ENCODE measurements at regions not wholly inside any gene's neighbourhood (a gene's known extent, or its start where the extent isn't known, plus 50 kb on each side); places are given as distances from the start of the nearest gene placed in this dataset.
"Not testable (repeated sequence)": the region's sequence is repeated elsewhere in the genome, so short reads cannot be mapped to it uniquely, and the experiment has no call there.

DNA sequence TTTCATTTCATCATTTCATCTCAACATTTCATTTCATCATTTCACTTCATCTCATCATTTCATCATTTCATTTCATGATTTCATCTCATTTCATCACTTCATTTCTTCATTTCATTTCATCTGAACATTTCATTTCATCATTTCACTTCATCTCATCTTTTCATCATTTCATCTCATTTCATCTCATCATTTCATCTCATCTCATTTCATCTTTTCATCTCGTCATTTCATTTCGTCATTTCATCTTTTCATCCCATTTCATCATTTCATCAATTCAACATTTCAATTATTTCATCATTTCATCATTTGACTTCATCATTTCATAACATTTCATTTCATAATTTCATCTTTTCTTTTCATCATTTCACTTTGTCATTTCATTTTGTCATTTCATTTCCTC, 128.4 kb downstream of the ANKRD30BL start:
- ChIA-PET POLR2A (no interaction called here), CTCF (no interaction called here)
- no peak for DNase-seq (ENCODE audit: low read depth, low spot score)
- H3K4me3 ChIP-seq (ENCODE audit: low read depth, low read length) = no peak overlapping the region
- TF ChIP-seq, protein P1, sequence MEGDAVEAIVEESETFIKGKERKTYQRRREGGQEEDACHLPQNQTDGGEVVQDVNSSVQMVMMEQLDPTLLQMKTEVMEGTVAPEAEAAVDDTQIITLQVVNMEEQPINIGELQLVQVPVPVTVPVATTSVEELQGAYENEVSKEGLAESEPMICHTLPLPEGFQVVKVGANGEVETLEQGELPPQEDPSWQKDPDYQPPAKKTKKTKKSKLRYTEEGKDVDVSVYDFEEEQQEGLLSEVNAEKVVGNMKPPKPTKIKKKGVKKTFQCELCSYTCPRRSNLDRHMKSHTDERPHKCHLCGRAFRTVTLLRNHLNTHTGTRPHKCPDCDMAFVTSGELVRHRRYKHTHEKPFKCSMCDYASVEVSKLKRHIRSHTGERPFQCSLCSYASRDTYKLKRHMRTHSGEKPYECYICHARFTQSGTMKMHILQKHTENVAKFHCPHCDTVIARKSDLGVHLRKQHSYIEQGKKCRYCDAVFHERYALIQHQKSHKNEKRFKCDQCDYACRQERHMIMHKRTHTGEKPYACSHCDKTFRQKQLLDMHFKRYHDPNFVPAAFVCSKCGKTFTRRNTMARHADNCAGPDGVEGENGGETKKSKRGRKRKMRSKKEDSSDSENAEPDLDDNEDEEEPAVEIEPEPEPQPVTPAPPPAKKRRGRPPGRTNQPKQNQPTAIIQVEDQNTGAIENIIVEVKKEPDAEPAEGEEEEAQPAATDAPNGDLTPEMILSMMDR (IDR thresholded peaks at IDR 0.05; ENCODE audit: insufficient read depth, low read length, missing control alignments) = no peak

DNA sequence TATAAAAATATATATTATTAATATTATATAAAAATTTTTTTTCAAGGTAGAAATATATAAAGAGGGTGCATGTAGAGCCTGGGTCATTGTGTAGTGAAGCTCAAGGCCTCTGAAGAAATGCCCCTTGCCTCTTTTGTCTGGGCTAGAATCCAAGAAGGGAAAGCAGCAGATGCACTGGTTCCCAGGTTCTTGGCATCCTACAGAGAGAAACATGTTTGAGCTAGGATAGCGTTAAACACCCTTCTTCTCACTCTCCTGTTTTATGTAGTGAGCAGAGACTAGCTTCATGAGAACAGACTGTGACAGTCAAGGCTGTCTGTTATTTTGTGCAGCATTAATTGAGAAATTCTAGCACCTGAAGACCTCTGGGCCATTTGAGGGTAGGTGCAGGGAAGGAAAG, 149.7 kb downstream of the ANKRD30BL start:
- DNase-seq (ENCODE audit: low read depth, low spot score); POLR2A ChIA-PET; H3K4me3 ChIP-seq (ENCODE audit: low read depth, low read length); CTCF ChIA-PET: not testable (repeated sequence)

DNA sequence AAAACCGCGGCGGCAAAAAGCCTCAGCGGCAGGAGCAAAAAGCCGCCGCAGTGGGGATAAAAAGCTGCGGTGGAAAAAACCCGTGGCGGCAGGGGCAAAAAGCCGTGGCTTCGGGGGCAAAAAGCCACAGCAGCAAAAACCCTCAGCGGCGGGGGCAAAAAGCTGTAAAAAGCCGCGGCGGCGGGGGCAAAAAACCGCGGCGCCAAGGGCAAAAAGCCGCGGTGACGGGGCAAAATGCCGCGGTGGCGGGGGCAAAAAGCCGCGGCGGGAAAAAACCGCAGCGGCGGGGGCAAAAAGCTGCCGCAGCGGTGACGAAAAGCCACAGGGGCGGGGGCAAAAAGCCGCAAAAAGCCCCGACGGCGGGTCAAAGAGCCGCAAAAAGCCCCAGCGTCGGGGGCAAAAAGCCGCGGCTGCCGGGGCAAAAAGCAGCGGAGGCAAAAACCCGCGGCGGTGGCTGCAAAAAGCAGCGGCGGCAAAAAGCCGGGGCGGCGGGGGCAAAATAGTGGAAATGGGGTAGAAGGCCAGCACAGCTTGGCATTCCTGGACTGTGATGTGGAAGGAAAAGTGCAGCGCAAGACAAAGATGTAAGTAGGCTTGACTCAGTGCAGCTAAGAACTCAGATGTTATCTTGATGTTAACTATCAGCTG, 151.8 kb downstream of the ANKRD30BL start:
- POLR2A ChIA-PET = no interaction called here
- peak overlapping the region; percentile 23 for H3K4me3 ChIP-seq (ENCODE audit: low read depth, low read length)
- DNase-seq (ENCODE audit: low read depth, low spot score) = no peak

DNA sequence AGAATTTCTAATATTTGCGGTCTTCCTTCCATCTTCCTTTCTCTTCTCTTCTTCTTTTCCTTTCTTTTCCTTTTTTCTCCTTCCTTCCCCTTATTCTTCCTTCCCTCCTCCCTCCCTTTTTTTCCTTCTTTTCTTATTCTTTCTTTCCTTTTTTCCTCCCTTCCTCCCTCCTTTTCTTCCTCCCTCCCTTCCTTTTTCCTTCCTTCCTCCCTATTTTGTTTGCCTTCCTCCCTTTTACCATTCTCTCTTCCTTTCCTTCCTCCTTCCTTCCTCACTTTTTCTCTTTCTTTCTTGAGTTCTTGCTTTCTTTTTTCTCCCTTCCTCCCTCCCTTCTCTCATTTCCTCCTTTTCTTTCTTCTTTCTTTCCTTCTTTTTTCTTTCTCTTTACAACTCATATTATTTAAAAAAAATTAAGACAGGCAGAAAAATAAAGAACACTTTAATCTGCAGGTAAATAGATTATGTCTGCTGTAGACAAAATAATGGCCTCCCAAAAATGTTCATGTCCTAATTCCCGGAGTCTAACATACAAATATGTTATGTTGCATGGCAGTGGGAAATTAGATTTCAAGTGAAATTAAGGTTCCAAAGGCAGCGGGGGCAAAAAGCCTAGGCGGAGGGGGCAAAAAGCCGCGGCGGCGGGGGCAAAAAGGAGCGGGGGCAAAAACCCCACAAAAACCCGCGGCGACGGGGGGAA, 152.4 kb downstream of the ANKRD30BL start:
- POLR2A ChIA-PET = no interaction called here
- no peak for DNase-seq (ENCODE audit: low read depth, low spot score)
- no peak overlapping the region; the same call in 1 of the 2 replicates for H3K4me3 ChIP-seq (ENCODE audit: low read depth, low read length)
- TF ChIP-seq, protein P1 (IDR thresholded peaks at IDR 0.05; ENCODE audit: insufficient read depth, low read length, missing control alignments) = no peak
- CTCF ChIA-PET = no interaction called here

More for the DNA sequence above, 151.8 kb downstream of the ANKRD30BL start:
- TF ChIP-seq, protein P1 (IDR thresholded peaks at IDR 0.05; ENCODE audit: insufficient read depth, low read length, missing control alignments) = no peak
- CTCF ChIA-PET = no interaction called here

DNA sequence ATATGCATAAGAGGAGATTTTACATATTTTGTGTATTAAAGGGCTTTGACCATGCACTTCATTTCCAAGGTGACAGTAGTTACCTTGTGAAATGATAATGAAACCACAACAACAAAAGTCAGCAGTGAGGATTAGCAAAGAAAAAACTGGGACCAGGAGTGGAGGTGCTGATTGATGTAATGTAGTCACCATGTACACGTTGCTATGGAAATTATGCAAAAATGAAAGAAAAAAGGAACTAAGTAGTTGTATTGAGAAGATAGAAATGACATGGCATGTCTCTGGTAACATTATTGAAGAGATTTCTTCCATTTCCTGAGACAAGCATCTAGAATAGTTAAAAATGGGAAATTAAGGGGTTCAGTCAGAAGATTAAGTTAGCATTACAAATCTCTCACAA, 171.0 kb downstream of the ANKRD30BL start:
- H3K4me3 ChIP-seq (ENCODE audit: low read depth, low read length); DNase-seq (ENCODE audit: low read depth, low spot score); POLR2A ChIA-PET; CTCF ChIA-PET: not testable (repeated sequence)

DNA sequence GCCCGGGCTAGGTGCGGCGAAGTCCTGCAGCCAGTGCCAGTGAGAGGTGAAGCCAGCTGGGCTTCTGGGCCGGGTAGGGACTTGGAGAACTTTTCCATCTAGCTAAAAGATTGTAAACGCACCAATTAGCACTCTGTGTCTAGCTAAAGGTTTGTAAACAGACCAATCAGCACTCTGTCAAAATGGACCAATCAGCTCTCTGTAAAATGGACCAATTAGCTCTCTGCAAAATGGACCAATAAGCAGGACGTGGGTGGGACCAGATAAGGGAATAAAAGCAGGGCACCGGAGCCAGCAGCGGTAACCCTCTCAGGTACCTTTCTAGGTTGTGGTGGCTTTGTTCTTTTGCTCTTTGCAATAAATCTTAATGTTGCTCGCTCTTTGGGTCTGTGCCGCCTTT, 195.1 kb downstream of the ANKRD30BL start:
- POLR2A ChIA-PET = not testable (repeated sequence)

DNA sequence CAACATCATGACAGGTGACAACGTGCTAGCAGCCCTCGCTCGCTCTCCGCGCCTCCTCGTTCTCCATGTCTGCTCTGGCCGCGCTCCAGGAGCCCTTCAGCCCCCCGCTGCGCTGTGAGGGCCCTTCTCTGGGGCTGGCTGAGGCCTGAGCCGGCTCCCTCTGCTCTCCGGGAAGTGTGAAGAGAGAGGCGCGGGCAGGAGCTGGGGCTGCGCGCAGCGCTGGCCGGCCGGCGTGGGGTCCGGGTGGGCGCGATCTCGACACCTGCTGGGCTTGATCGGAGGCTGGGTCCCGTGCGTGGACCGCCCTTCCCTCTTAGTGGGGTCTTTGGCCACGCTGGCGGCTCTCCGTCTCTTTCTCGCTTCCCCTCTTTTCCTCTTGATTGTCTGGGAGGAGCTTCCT, 195.5 kb downstream of the ANKRD30BL start:
- no peak overlapping the region for H3K4me3 ChIP-seq (ENCODE audit: low read depth, low read length)
- CTCF ChIA-PET = no interaction called here
- TF ChIP-seq, protein P1 (IDR thresholded peaks at IDR 0.05; ENCODE audit: insufficient read depth, low read length, missing control alignments) = no peak
- POLR2A ChIA-PET = no interaction called here
- no peak for DNase-seq (ENCODE audit: low read depth, low spot score)

More for the DNA sequence above, 195.1 kb downstream of the ANKRD30BL start:
- DNase-seq (ENCODE audit: low read depth, low spot score); CTCF ChIA-PET; H3K4me3 ChIP-seq (ENCODE audit: low read depth, low read length): not testable (repeated sequence)

DNA sequence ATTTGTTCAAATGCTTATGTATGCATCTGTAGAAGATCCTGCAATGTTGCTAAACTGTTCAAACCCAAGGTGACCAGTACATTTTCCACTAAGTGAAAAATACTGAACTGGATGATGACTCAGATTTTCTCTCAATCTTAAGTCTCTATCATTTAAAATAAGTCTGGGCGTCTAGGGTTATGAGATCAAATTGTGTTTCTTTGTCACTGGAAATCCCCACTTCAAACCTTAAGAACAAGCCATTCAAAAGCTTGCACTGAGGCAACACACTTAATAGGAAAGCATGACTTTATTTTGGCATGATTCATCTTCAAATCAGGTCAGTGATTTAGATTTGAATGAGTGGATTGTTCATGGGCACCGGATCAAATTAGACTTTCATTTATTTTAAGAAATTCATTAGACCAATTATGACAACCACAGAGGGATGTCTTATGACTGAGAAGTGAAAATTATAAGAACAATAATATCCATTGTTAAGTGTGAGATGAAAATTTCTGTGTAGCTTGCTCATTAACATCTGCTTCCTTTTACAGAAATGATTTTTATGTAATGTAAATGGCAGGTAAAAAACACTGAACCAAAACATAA, 203.6 kb downstream of the ANKRD30BL start:
- POLR2A ChIA-PET; DNase-seq (ENCODE audit: low read depth, low spot score); CTCF ChIA-PET; H3K4me3 ChIP-seq (ENCODE audit: low read depth, low read length): not testable (repeated sequence)

DNA sequence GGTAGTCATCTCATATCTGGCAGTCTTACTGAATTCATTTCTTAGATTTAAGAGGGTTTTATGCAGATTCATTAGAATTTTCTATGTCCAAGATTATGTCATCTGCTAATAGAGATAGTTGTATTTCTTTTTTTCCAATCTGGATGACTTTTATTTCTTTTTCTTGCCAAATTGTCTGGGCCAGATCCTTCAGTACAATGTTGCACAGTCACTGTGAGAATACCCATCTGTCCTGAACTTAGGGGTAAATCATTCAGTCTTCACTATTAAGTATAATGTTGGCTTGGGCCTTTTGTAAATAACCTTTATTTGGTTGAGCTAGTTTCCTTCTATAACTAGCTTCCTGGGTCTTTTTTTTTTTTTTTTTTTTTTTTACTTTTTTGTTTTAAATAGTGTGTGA, 213.1 kb downstream of the ANKRD30BL start:
- CTCF ChIA-PET; H3K4me3 ChIP-seq (ENCODE audit: low read depth, low read length); POLR2A ChIA-PET; DNase-seq (ENCODE audit: low read depth, low spot score): not testable (repeated sequence)

DNA sequence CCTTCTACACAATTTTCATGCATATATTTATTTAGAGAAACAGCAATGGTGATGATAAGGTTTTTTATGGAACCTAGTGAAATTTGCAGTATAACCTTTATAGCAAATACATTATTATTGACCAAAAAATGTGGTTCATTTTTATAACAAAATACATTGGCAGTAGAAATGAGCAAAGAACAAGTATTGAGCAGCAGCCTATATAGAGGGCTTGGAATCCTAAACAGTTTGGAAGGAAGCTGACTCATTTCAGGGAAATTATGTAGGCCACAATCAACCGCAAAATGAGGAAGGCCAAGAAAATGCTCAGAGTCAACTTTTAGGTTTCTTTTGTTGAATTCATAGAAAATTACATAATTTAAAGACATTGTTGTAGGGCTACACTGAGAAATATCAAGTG, 238.5 kb downstream of the ANKRD30BL start:
- POLR2A ChIA-PET; CTCF ChIA-PET; H3K4me3 ChIP-seq (ENCODE audit: low read depth, low read length); DNase-seq (ENCODE audit: low read depth, low spot score): not testable (repeated sequence)

DNA sequence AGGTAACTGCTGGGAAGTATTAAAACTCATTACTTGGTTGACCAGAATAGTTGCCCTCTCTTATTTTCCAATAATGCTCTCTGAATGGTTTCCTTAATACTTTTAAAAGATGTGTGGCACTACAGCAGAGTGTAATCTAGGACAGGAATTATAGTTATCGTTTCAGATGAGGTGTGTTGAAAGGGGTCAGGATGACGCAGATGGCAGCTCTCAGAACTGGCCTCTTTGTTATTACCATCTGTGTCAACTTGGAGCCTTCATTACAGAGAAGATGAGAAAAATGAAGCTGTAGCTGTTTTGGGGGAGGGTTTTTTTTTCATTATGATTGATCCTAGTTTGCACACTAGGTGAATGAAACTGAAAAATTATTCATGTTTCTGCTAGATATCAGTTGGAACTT, 238.9 kb downstream of the ANKRD30BL start:
- CTCF ChIA-PET; DNase-seq (ENCODE audit: low read depth, low spot score); H3K4me3 ChIP-seq (ENCODE audit: low read depth, low read length); POLR2A ChIA-PET: not testable (repeated sequence)
